Hepatocyte (in vitro differentiated cells): ENCODE measurements at regions not wholly inside any gene's neighbourhood (a gene's known extent, or its start where the extent isn't known, plus 50 kb on each side); places are given as distances from the start of the nearest gene placed in this dataset.

Source experiments
- EZH2phosphoT487 ChIP-seq: fragments of 200-600 bp; sonication (generic); IDR thresholded peaks from one replicate; pipeline ENCODE4 v1.6.1; 2018; ENCODE audit warnings: antibody characterized with exemption, mild to moderate bottlenecking, low read depth, moderate library complexity; ENCODE audit not compliant: unreplicated experiment, severe bottlenecking
- TF ChIP-seq, protein P1 (sequence below): fragments of 200-600 bp; sonication (generic); IDR thresholded peaks from 2 replicates; pipeline ENCODE4 v1.5.1; 2016; ENCODE audit warnings: antibody characterized with exemption, mild to moderate bottlenecking; ENCODE audit not compliant: poor library complexity

DNA sequence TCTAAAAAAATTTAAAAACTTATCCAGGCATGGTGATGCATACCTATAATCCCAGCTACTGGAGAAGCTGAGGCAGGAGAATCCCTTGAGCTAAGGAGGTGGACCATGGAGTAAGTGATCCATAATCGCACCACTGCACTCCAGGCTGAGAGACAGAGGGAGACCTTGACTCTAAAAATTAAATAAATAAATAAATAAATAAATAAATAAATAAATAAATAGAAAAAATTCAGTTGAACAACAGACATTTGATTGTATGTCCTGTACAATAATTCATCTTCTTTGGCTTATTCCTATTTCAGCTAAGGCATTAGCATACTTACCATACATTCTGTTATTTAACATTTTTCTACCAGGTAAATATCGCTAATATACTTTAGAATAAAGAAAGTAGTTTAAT lies 726.1 kb upstream of the GALNTL6 start:
- TF ChIP-seq, protein P1, sequence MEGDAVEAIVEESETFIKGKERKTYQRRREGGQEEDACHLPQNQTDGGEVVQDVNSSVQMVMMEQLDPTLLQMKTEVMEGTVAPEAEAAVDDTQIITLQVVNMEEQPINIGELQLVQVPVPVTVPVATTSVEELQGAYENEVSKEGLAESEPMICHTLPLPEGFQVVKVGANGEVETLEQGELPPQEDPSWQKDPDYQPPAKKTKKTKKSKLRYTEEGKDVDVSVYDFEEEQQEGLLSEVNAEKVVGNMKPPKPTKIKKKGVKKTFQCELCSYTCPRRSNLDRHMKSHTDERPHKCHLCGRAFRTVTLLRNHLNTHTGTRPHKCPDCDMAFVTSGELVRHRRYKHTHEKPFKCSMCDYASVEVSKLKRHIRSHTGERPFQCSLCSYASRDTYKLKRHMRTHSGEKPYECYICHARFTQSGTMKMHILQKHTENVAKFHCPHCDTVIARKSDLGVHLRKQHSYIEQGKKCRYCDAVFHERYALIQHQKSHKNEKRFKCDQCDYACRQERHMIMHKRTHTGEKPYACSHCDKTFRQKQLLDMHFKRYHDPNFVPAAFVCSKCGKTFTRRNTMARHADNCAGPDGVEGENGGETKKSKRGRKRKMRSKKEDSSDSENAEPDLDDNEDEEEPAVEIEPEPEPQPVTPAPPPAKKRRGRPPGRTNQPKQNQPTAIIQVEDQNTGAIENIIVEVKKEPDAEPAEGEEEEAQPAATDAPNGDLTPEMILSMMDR: no peak
- TF ChIP-seq EZH2phosphoT487: no peak
